Activated CD4-positive, alpha-beta T cell treated with anti-CD3 and anti-CD28 coated beads, Interleukin-2, amount 50 U/mL, for 24 hours (primary cell): ENCODE measurements at regions not wholly inside any gene's neighbourhood (a gene's known extent, or its start where the extent isn't known, plus 50 kb on each side); places are given as distances from the start of the nearest gene placed in this dataset.
"Not testable (repeated sequence)": the region's sequence is repeated elsewhere in the genome, so short reads cannot be mapped to it uniquely, and the experiment has no call there.

Experiments
- DNase-seq, 2 donors: peaks; one replicate each; pipeline ENCODE4 v3.0.0-alpha.2; 2020; ENCODE audit warnings: low read depth in 1 of 2, low spot score in 1 of 2

- no peak for DNase-seq
Measured at GRCh38 chr17:20896153-20896649, 146.6 kb downstream of the USP22 start.

- not testable (repeated sequence) for DNase-seq
Measured at GRCh38 chr17:20898726-20899125, 144.1 kb downstream of the USP22 start.

- DNase-seq = not testable (repeated sequence)
Measured at GRCh38 chr17:20902496-20902895, 140.3 kb downstream of the USP22 start.

GRCh38 chr17:20903549-20903948, 139.3 kb downstream of the USP22 start:
- not testable (repeated sequence) for DNase-seq

- peak; percentile 57 to 67 for DNase-seq
Measured at GRCh38 chr17:20908313-20909267, 134.2 kb downstream of the USP22 start.

- DNase-seq = no peak
Measured at GRCh38 chr17:20914658-20915057, 128.2 kb downstream of the USP22 start.

- no peak for DNase-seq
Measured at GRCh38 chr17:20916383-20916782, 126.4 kb downstream of the USP22 start.

- not testable (repeated sequence) for DNase-seq
Measured at GRCh38 chr17:20917610-20918306, 125.1 kb downstream of the USP22 start.

- DNase-seq = no peak
Measured at GRCh38 chr17:20920095-20920814, 122.6 kb downstream of the USP22 start.

- no peak for DNase-seq
Measured at GRCh38 chr17:20920815-20921199, 122.0 kb downstream of the USP22 start.

- no peak for DNase-seq
Measured at GRCh38 chr17:20922128-20922670, 120.6 kb downstream of the USP22 start.

- no peak for DNase-seq
Measured at GRCh38 chr17:20924306-20924705, 118.5 kb downstream of the USP22 start.

GRCh38 chr17:20925091-20925490, 117.7 kb downstream of the USP22 start:
- no peak for DNase-seq

GRCh38 chr17:20925954-20926353, 116.9 kb downstream of the USP22 start:
- DNase-seq = no peak

- no peak for DNase-seq
Measured at GRCh38 chr17:20926532-20926931, 116.3 kb downstream of the USP22 start.

- DNase-seq = no peak
Measured at GRCh38 chr17:20927308-20927977, 115.4 kb downstream of the USP22 start.

- DNase-seq = no peak
Measured at GRCh38 chr17:20929334-20929733, 113.5 kb downstream of the USP22 start.

GRCh38 chr17:20930081-20930760, 112.6 kb downstream of the USP22 start:
- DNase-seq = no peak

- DNase-seq = not testable (repeated sequence)
Measured at GRCh38 chr17:20933040-20933439, 109.8 kb downstream of the USP22 start.

- DNase-seq = no peak
Measured at GRCh38 chr17:20934288-20934687, 108.5 kb downstream of the USP22 start.
